NCI-H2196 (cell line): ENCODE measurements at regions not wholly inside any gene's neighbourhood (a gene's known extent, or its start where the extent isn't known, plus 50 kb on each side); places are given as distances from the start of the nearest gene placed in this dataset.

Source experiments
- DNase-seq: peaks from one replicate; lab custom pipeline; 2025; ENCODE audit not compliant: unreplicated experiment; lab: John Stamatoyannopoulos, UW

GRCh38 chr12:74440469-74440868, 97.2 kb upstream of the ATXN7L3B start:
- DNase-seq, result no peak

- no peak for DNase-seq
Observed at GRCh38 chr12:74441872-74442271, 95.8 kb upstream of the ATXN7L3B start.

GRCh38 chr12:74446466-74446865, 91.2 kb upstream of the ATXN7L3B start:
- no peak for DNase-seq

GRCh38 chr12:74449872-74450271, 87.8 kb upstream of the ATXN7L3B start:
- no peak for DNase-seq

- DNase-seq, result no peak
Observed at GRCh38 chr12:74454109-74454508, 83.5 kb upstream of the ATXN7L3B start.

- no peak for DNase-seq
Observed at GRCh38 chr12:74455429-74455828, 82.2 kb upstream of the ATXN7L3B start.

- DNase-seq, result no peak
Observed at GRCh38 chr12:74456431-74456830, 81.2 kb upstream of the ATXN7L3B start.

GRCh38 chr12:74468401-74468800, 69.2 kb upstream of the ATXN7L3B start:
- DNase-seq, result no peak

GRCh38 chr12:74476234-74476633, 61.4 kb upstream of the ATXN7L3B start:
- no peak for DNase-seq

GRCh38 chr12:74481078-74481477, 56.6 kb upstream of the ATXN7L3B start:
- DNase-seq, result no peak

- DNase-seq, result no peak
Observed at GRCh38 chr12:74482115-74482514, 55.5 kb upstream of the ATXN7L3B start.

- no peak for DNase-seq
Observed at GRCh38 chr12:74483057-74483456, 54.6 kb upstream of the ATXN7L3B start.
